COLO829 (cell line): ENCODE measurements at regions not wholly inside any gene's neighbourhood (a gene's known extent, or its start where the extent isn't known, plus 50 kb on each side); places are given as distances from the start of the nearest gene placed in this dataset.

Experiments
- DNase-seq: peaks from one replicate; pipeline ENCODE4 v3.0.0; 2012; ENCODE audit warnings: low spot score

DNA sequence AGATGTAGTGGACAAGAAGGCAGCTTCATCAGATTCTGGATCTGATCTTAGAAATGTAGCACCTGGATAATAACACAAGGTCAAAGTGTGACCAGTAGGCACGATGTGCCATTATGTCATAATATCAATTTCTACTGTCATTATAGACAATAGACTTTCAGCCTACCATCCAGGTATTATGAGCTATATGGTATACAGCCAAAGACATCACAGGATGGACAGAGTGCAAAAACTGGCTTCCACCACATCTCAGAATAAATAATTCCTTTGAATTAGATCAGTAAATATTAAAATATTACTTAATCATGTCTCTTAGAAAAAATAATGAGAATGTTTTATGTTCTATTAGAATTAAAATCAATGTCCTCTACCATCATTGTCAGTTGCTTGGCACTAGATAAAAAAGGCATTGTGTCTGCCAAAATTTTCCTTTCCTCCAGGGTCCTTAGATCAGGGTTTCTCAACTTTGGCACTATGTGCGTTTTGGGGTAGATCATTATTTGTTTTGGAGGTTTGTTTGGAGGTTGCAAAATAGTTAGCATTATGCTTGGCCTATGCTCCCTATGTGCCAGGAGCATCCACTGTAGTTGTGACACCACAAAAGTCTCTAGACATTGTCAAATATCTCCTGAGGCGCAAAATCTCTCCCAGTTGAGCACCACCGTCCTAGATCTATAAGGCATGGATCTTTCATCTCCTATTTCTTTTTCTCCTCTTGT is 86.7 kb upstream of the NRIP1 start:
- DNase-seq, result no peak

DNA sequence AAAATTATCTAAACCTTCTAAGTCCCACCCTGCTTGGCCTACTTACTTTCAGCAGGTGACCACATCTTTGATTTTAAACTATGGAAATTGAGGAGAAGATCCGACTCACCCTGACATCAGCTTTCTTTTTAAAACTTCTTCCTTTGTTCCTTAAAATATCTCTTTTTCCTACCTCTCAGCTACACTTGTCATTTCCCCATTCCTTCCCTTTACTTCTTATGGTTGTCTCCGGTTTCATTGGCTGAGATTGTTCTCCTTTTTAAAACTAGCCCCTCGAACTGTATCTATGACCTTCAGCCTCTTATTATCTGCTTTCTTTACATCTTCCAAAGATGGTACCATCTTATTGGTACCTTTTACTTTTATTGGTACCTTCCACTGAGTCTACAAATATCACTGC is 87.8 kb upstream of the NRIP1 start:
- no peak for DNase-seq

DNA sequence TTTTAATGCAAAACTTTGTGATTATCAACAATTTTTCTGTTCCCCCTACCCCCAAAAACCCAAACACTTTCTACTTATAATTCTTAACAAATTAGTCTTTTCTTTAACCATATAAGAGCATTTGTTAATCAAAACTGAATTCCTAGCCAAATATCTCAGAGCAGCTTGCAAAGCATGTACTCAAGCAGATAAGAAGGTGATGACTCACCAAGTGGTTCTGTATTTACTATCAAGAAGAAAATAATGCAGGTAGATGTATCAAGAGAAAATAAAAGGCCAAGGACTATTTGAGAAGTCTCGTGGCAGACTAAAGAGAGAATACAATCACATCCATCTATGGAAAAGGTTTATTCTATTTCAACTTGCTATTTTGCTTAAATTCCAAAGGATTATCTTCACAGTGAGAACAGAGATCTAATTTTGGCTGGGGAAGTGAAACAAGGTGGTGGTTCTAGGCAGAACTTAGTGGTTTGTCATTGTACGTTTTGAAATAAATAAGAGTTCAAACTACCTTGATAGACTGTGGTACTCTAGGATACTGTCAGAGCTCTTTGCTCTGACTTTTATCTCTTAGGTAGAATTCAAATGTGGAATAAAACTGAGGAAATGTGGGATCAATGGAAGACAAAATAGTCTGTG is 94.7 kb upstream of the NRIP1 start:
- DNase-seq, result no peak

DNA sequence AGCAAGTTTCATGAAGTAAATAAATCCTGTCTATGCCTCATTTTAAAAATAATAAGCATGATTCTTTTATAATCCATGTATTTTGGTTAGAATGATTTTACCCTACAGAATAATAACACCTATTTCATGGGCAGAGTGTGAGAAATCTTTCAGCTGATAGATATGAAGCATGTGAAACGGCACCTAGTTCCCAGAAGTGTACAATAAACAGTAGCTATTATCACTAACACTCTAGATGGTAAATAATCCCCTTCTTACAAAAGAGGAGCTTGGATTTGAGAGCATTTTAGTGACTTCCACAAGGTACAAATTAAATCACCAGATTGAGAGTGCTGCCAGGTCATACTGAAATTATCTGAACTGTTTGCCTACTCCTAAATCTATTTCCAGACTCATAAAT is 95.3 kb upstream of the NRIP1 start:
- no peak for DNase-seq

DNA sequence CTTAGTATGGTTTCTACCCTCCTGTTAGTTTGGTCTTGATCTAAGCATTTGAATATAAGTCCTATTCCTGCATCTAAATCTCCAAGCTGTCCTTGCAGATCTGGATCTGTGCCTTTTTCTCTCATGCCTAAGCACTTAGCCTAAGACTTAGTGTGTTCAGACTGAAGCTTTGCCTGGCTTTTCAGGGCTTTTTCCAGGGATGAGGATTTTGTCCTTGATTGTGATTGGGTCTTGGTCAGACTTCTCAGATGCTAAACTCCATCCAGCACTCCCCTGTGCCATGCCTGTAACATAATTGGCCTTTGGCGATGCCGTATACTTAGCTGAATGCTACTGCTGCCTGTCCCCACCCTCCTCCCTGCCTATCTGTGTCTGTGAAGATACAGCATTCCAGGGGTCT is 98.1 kb upstream of the NRIP1 start:
- DNase-seq, result no peak

DNA sequence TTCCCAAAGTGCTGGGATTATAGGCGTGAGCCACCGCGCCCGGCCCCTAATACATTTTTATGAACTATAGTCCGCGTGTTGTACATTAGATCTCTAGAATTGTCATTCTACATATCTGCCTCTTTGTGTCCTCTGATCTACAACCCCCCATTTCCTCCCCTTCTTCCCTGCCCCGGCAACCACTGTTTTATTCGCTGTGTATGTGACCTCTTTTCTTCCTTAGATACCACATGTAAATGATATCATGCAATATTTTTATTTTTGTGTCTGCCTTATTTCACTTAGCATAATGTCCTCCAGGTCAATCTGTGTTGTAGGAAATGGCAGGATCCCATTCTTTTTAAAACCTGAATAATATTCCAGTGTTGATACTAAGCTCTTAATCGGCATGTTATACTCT is 99.5 kb upstream of the NRIP1 start:
- DNase-seq, result no peak

DNA sequence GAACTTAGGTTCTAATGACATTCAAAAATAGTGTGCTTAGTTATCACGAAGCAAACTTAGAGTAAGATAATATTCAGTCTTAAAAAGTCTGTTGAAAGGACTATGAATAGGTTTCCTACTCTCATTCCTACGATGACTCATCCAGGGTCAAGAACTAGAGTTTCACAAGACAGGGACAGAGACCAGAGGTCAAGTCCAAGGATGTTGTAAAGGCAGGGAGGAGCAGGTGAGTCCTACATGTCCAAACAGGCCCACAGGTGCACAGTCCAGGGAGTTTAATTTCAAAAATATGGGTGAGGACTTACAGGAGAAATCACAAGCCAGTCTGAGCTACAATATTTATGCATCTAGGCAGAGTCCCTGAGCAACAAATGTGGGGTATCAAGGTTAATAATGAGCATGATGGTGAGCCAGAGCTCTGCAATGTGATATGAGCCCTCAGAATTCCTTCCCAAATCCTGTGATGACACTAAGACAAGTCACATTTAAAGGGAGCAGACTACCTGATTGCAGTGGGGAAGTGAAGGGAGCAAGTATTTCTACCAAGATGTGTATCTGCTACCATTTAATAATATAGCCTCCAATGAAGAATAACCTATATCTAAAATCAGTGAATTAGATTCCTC is 100.0 kb upstream of the NRIP1 start:
- no peak for DNase-seq

DNA sequence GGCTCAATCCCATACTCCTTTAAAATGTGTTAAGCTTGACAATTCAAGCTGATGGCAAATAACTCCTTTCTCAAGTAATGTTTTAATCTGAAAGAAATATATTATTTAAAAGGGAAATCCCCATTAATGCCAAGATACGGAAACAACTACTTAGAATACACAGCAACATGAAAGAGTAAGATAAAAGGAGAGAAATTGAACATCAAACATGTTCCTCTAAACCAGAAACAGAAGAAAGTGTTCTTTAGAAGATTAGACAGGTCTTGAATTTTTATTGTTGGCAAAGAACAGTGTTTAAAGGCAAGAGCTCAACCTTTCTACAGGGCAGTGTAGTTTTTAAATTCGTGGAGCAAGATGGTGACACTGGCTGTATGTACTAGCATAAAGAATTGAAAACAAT is 105.8 kb upstream of the NRIP1 start:
- DNase-seq, result no peak

DNA sequence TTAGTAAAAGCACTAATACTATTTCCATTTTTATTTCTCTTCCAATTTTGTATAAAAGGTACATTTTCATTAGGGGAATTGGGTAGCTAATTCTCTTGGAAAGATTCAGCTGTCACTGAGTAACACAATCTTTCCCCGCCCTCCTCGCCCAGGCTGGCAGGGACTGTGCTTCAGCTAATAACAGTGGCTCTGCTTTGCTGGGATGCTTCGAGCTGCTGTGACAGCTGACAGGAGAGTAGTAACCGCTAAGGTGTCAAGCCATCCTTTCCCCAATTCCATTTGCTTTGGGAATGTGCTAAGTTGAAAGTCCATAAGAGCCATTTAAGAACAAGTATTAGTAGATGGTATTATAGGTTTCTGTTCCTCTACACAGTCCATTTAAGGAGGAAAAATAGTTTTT is 106.7 kb upstream of the NRIP1 start:
- DNase-seq, result no peak

DNA sequence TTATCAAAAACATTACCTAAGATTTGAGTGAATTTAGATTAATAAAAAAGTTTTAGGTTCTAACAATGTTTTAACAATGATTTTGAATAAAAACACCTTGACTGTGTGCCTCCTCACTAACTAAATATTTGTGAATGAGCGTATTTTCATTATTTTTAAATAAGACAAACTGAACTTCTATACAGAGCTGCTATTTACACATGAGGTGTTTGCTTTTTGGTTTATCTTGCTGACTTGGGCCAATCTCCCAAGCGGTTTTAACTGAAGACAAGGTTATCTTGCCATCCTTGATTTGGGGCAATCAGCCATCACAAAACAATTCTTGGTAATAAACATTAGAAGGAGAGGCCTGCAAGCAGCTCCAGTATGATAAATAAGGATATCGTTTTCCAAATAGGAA is 108.2 kb upstream of the NRIP1 start:
- DNase-seq, result no peak

DNA sequence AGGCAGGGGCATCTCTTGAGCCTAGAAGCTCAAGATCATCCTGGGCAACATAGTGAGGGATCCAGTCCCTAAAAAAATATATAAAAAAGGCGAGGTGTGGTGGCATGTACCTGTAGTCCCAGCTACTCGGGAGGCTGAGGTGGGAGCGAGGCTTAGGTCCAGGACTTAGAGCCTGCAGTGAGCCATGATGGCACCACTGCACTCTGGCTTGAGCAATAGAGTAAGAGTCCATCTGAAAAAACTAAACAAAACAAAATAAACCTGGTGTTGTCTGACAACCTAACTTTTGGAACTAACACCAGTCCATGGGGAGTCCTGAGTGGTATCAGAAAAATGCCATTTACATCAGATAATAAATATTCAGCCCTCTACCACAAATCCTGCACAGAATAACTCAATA is 110.1 kb upstream of the NRIP1 start:
- DNase-seq, result no peak

DNA sequence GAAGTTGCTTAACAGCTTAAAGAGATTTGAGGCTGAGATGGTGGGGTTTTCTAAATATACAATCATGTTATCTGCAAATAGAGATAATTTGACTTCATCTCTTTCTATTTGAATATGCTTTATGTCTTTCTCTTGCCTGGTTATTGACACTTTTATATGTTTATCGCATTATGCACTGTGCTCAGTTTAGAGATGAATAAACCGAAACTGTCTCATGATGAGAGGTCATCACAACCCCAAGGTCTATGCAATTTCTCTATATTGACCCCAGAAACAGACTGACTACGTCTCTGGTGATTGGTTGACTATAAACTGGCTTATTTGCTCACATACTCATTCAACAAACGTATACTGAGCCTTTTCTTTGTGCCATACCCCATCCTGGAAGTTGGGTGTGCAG is 117.9 kb upstream of the NRIP1 start:
- DNase-seq, result no peak

DNA sequence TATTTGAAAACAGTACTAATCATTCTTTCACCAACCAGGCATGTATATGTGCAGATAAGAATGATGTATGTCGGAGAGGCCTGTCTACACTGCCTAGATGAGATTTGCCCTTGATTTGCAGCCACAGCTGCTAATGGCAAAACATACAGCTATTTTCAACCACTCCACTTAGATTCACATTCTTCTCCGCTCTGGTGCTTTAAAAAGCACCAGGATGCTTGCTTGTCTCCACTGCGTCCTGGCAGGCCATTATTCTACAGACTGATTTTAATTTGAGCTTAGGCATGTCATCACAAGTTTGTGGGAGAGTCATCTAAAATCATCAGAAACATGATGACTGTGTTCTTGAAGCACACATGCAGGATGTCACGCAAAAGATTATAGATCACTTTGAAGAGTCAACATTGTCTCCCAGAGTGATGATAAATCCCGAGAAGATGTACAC is 119.0 kb upstream of the NRIP1 start:
- DNase-seq, result no peak

DNA sequence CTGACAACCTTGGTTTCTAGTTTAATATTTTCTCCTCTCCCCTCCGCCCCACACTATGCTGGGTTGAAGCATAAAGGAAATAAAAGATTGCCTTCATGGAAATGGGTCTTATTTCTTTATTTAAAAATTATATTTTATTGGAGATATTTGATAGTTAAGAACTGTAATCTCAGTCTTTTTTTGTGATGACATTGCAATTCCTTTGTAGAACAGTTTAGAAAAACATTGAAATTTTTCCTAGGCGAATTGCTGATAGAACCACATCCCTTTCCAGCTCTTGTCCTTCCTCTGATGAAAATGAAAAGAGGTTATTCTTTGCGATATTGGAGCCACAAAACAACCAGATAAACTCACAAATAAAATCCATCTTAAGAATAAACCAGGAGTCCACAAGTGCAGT is 125.6 kb upstream of the NRIP1 start:
- DNase-seq, result no peak

DNA sequence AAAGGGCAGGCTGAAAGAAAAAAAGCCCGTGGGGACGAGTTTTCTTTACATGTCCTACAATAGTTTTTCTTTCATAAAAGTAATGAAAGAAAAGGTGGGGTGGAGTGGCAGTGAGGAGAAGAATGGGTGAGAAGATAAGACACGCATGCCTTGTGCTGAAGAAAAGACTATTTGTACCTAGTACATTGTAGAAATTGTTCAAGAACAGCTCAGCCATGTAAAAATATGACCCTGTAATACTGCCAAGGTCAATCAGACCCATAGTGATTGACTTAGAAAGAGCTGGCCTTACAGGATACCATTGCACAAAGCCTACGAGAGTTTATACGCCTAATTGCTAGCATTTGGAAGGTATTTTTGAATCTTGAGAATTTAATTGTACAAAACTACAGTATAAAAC is 126.0 kb upstream of the NRIP1 start:
- DNase-seq, result no peak

DNA sequence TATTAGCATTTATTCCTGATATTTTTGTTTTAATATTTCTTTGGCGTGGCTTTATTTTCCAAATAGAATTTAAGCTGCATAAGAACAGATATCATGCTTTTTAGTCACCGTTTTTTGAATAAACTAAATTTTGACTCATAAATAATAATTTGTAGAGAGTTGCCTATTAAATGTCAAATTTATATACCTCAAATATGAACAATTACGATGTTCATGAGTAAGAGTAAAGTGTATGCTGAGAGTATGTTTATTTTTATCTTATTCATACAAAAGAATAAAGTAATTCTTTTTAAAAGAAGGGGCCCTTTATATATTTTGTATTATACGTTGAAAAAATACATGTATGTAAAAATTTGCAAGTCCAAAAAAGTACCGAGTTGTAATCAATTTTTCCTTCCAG is 126.5 kb upstream of the NRIP1 start:
- DNase-seq, result no peak

DNA sequence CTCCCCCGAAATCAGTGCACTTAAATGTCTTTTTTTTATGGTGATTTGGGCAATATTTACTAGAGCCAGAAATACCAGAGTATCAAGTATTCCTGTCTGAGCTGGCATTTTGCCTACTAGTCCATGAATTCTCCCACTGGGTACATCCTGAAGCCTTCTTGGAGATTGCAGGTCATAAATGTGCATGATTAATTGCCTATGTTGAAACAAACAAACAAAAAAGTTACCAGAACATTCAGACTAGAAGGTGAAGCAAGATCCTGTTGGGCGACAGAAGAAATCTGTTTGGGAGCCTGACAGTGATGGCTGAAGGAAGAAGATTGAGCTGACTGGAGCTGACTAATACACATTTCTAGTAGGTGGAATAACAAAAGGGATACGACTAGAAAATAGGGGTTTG is 127.4 kb upstream of the NRIP1 start:
- DNase-seq, result no peak

DNA sequence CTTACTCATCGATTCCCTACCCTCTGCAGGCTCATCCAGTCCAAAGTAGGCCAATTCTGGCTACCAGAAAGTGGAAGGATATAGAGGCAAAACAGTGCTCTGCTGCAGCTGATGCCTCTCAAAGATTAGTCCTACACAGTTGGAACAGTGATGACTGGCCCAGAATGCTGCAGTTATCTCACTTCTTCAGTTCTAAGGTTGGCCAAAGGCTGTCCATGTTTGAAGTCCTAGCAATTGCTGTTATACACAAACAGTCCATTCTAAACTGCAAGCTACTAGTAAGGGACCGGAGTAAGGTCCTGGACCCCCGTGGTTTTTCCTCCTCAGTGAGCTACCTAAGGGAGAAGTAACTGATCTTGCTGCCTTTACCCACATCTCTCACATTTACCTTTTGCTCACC is 129.1 kb upstream of the NRIP1 start:
- no peak for DNase-seq

DNA sequence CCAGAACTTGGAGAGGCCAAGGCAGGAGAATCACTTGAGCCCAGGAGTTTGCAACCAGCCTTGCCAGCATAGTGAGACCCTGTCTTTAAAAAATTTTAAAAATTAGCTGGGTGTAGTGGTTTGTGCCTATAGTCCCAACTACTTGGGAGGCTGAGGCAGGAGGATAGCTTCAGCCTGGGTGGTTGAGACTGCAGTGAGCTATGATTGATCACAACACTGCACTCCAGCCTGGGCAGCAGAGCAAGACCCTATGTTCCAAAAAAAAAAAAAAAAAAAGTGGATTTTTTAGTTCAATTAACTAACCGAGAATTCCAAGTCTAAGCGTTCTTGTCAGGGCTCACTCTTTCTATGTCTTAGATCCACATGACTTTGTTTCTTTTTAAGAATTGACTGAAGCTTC is 130.3 kb upstream of the NRIP1 start:
- no peak for DNase-seq

DNA sequence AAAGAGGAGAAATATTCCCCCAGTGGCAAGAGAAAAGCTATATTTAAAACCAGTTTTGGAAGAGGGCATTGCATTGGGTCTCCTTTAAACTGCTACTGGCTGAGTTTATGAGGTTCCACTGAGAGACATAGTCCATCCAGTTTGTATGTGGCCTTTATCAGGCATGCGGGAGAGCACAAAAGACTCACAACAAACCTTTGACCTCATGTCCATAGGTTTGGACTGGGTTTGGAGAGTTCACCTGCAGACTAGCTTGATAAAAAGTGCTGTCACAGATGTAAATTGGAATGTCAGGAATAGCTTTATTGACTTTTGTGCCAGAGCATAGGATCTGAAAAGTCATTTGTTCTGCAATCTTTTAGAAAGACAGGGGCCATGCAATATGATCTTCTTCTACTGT is 131.0 kb upstream of the NRIP1 start:
- no peak for DNase-seq

DNA sequence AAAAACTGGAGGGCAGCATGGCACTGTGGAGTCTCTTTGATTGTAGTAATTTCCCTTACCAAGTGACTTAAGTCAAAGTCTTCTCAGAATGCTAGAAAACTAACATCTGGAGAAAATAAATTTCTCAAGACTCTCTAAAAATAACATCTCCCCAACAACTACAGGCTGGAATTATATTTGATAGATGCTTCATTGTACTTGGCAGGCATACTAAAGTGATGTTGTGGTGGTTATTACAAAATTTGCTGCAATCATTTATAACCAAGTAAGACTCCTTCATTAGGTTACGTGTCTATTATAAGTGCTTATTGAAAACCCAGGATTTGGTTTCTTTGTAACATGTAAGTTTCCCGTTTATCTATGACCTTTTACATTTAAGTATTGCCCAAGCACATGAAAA is 132.9 kb upstream of the NRIP1 start:
- DNase-seq, result no peak

DNA sequence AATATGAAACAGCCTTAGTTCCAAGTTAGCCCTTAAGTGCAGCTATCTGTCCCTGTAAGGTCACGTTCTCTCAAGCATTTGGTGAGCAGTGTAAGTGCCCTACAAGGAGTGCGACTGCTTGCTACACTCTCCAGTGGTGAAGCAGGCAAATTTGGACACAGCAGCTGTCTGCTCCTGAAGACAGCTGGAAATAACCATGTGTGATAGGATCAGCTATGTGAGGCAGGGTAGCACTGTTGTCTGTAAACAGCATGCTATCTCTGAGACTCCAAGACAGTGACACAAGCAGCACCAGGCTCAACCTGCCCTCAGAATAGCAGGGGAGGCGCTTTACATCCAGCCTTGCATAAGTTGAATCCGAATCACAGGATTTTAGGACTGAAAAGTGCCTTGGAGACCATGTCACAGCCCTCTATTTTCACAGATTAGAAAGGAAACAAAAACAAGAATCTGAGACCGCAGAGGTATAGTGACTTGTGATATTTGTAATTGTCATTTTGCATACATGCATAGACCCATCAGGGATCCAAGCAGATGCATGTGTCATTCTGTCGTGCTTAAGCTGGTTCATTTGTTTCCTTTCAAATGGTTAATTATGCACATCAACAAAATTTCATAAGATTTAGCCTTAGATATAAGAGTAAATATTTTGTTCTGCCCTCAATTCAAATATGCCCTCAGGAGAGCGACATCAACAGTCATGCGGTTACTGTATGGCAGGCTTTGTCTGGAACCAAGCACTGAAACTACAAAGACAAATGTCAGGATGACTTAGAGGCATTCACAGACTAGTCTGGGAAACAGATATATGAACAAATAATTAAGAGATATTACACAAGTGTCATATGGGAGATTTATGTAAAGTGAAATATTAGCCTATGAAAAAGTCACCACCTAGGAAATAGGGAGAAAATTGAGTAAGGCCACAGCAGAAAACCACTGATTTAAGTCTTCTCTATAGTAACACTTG is 134.9 kb upstream of the NRIP1 start:
- peak; percentile 56 for DNase-seq

DNA sequence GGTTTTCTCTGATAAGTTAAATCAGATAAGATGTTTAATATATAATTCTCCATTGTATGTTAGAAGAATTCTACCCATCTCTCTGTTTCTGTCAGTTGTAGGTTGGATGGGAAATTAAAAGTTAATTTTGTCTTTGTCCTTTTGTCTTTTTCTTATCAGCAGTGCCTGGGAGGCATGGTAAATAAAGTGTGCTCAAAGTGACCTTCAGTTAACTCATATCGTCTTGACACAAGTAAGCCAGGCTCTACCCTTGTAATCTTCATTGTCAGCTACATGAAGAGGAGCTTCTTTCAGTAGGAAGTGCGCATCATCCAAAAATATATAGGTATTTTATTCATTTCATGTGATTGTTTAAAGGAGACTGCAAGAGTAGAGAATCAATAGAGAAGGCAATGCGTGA is 138.9 kb upstream of the NRIP1 start:
- no peak for DNase-seq
